Omental fat pad (tissue), 3 donors: ENCODE measurements at regions not wholly inside any gene's neighbourhood (a gene's known extent, or its start where the extent isn't known, plus 50 kb on each side); places are given as distances from the start of the nearest gene placed in this dataset.

Experiments used
- ATAC-seq: fragments of 150-250 bp; one replicate; pipeline ENCODE4 v1.9.1; 2016; ENCODE audit warnings: mild to moderate bottlenecking, moderate library complexity; ENCODE audit not compliant: low FRiP score
- DNase-seq: peaks from one replicate; pipeline ENCODE4 v3.0.0-alpha.2; 2019; ENCODE audit warnings: low spot score
- TF ChIP-seq, protein P1 (sequence below), 3 donors: fragments of 450-650 bp; IDR thresholded peaks; one replicate each; pipeline ENCODE4 v1.5.1; 2016 to 2017; ENCODE audit warnings: antibody characterized with exemption in 3 of 3, mild to moderate bottlenecking in 3 of 3, moderate library complexity in 2 of 3

DNA sequence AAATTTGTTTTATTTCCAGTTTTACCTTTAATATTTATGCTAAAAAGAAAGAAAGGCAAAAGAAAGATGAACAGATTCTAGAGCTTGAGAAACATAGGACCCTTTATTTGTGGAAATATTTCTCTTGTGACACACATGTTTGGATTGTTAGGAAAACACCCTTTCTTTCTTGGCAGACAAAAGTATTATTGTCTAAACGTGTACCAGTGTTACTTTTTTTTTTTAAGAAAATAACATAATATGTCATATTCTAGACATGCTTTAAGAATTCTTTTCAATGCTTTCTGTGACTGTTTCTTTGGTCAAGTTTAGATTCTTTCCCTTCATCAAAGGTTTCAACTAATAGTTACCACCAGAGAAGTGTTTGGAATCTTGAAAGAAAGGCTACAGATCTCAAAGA is 183.4 kb upstream of the CNR1 start:
- DNase-seq (no peak), ATAC-seq (no peak)
- TF ChIP-seq, protein P1, sequence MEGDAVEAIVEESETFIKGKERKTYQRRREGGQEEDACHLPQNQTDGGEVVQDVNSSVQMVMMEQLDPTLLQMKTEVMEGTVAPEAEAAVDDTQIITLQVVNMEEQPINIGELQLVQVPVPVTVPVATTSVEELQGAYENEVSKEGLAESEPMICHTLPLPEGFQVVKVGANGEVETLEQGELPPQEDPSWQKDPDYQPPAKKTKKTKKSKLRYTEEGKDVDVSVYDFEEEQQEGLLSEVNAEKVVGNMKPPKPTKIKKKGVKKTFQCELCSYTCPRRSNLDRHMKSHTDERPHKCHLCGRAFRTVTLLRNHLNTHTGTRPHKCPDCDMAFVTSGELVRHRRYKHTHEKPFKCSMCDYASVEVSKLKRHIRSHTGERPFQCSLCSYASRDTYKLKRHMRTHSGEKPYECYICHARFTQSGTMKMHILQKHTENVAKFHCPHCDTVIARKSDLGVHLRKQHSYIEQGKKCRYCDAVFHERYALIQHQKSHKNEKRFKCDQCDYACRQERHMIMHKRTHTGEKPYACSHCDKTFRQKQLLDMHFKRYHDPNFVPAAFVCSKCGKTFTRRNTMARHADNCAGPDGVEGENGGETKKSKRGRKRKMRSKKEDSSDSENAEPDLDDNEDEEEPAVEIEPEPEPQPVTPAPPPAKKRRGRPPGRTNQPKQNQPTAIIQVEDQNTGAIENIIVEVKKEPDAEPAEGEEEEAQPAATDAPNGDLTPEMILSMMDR (IDR thresholded peaks at IDR 0.05): no peak

DNA sequence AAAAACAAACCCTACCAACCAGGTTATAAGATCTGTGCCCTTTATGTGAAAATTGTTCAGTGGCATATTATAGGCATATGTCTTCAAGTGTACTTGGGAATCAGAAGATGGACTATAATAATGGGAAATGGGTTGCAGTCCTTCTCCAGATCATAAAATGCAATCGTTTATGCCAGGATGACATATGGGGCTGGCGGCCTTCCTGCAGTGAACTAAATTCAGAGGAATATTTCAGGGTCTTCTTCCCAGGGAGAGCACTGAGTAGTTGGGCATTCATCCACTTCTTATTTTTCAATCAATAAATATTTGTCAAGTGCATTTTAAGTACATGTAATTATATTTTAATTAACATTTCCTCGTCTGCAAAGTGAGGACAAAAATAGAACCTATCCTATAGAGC is 176.2 kb upstream of the CNR1 start:
- TF ChIP-seq, protein P1 (IDR thresholded peaks at IDR 0.05): no peak
- ATAC-seq (no peak), DNase-seq (no peak)

DNA sequence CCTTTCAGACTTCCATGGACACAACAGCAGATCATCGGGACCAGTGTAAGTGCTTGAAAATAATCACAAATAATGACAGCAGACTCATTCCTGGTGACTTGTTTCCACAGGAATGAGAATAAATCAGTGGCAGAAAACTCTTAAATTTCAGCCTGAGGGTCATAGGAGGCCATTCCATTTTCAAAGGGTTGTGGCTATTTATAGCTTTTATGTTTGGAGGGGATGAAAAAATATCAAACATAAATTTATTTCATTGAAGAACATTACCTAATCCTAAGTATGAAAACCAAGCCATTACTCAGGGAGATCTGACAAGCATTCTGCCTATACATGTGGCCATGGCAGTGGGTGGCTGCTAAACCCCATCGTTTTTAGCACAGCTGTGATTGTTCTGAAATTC is 173.6 kb upstream of the CNR1 start:
- DNase-seq (no peak), ATAC-seq (no peak)
- TF ChIP-seq, protein P1 (IDR thresholded peaks at IDR 0.05): no peak

DNA sequence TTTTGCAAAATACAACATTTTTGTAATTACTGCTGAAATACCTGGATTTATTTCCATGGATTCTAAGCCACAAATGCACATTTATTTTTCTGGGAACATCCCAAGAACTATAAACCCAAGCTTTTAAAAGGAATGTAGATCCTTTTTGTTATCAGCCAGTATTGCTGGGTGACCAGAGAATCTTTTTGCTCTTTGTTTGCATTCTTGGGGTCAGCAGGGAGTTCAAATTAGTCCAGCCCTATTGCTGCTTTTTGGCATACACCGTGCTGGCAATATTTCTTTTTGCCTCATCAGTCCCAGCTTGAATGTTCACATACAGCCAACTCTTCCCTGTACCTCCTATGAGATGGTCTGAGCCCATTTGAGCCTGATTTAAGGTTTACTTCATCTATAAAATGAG is 155.2 kb upstream of the CNR1 start:
- no peak for DNase-seq
- ATAC-seq: no peak
- TF ChIP-seq, protein P1 (IDR thresholded peaks at IDR 0.05): no peak

DNA sequence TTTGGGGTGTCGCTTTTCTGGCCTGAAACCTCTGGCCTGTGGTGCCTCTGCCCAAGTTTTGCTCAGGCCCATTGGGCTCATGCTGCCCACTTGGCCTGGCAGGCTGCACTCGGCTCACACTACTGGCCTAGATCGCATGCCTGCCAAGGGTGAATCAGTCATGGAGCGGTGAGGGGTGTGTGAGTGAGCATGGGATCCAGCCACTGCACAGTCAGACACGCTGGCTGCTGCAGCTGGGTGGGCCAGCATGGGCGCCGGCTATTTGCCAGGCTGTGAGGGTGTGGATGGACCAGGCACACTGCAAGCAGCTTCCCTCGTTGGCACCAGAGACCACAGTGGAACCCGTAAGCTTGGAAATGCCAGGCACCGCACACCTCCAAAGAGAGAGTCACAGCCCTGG is 145.4 kb upstream of the CNR1 start:
- no peak for DNase-seq
- TF ChIP-seq, protein P1 (IDR thresholded peaks at IDR 0.05): no peak
- no peak for ATAC-seq

DNA sequence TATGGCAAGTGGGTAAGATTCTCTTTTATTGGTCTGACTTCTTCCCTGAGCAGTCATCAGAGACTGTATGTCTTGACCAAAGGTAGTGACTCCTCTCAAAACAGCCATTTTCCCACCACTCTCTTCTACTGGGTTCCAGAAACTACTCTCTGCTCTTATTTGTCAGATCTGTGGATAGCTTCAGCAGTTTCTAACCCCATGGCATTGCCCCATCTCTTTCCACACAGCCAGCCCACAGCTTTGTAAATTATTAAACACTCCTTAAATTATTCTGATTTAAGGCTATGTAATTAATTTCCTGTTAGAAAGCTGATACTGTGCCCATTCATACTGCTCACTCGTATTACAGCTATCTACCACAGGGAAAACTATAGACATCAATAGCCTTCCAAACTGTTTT is 138.4 kb upstream of the CNR1 start:
- no peak for ATAC-seq
- no peak for DNase-seq
- TF ChIP-seq, protein P1 (IDR thresholded peaks at IDR 0.05): no peak

DNA sequence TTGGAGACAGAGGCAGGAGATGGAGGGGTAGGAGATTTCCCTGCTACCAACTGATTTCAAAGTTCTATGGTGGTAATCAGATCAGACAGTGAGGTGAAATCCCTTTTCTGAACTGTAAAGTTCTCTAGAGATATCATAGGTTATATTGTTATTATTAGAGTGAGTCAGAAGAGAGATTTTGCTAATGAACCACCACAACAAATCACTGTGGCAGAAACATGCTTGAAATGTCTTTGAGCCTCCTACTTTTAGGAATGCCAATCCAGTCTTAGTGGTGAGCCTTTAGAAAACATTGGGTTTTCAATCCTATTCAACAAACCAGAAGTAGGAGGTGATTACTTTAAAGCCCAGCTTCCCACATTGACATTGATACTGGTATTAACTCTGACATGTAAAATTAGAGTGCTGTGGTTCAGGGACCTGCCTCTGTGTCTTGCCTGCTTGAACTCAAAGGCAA is 136.7 kb upstream of the CNR1 start:
- DNase-seq (no peak), ATAC-seq (no peak)
- TF ChIP-seq, protein P1 (IDR thresholded peaks at IDR 0.05): no peak
